GM23248 (cell line): ENCODE measurements at regions not wholly inside any gene's neighbourhood (a gene's known extent, or its start where the extent isn't known, plus 50 kb on each side); places are given as distances from the start of the nearest gene placed in this dataset.

Experiments used
- EZH2 ChIP-seq: fragments of 200-600 bp; sonication (generic); IDR thresholded peaks from 2 replicates; pipeline ENCODE4 v1.6.1; 2018; ENCODE audit warnings: antibody characterized with exemption, mild to moderate bottlenecking; ENCODE audit not compliant: insufficient read depth, poor library complexity, severe bottlenecking
- EZH2phosphoT487 ChIP-seq: fragments of 200-600 bp; sonication (generic); IDR thresholded peaks from 2 replicates; pipeline ENCODE4 v1.6.1; 2018; ENCODE audit warnings: antibody characterized with exemption, moderate library complexity, mild to moderate bottlenecking, low read depth; ENCODE audit not compliant: insufficient read depth

GRCh38 chr2:209238765-209239584 lies 184.9 kb upstream of the MAP2 start:
- TF ChIP-seq EZH2 (no peak), EZH2phosphoT487 (no peak)
